MM.1S (cell line): ENCODE measurements at regions not wholly inside any gene's neighbourhood (a gene's known extent, or its start where the extent isn't known, plus 50 kb on each side); places are given as distances from the start of the nearest gene placed in this dataset.

Experiments used
- DNase-seq: peaks from one replicate; pipeline ENCODE4 v3.0.0-alpha.2; 2015
- H2AFZ ChIP-seq: fragments of 300-600 bp; sonication (generic); 2 replicates; pipeline ENCODE4 v1.6.0; 2016; ENCODE audit warnings: antibody characterized with exemption, low read length
- H3F3A ChIP-seq: fragments of 300-600 bp; sonication (generic); 2 replicates; pipeline ENCODE4 v1.6.1; 2016; ENCODE audit warnings: mild to moderate bottlenecking, antibody characterized with exemption, low read length, moderate library complexity, mixed read lengths; ENCODE audit not compliant: insufficient read depth
- H3K27ac ChIP-seq: fragments of 300-600 bp; sonication (generic); 2 replicates; pipeline ENCODE4 v1.5.1; 2016; ENCODE audit warnings: mild to moderate bottlenecking, low read length
- H3K27me3 ChIP-seq: fragments of 300-600 bp; sonication (generic); replicated peaks from 2 replicates; pipeline ENCODE4 v1.6.0; 2016; ENCODE audit warnings: low read length; ENCODE audit not compliant: insufficient read depth
- H3K36me3 ChIP-seq: fragments of 300-600 bp; sonication (generic); replicated peaks from 2 replicates; pipeline ENCODE4 v1.6.1; 2016; ENCODE audit warnings: mild to moderate bottlenecking, low read length, mixed read lengths; ENCODE audit not compliant: insufficient read depth
- H3K4me1 ChIP-seq: fragments of 300-600 bp; sonication (generic); 2 replicates; pipeline ENCODE4 v1.6.1; 2016; ENCODE audit warnings: low read length, mixed read lengths
- H3K4me2 ChIP-seq: fragments of 300-600 bp; sonication (generic); 2 replicates; pipeline ENCODE4 v1.6.0; 2016; ENCODE audit warnings: low read depth, low read length
- H3K4me3 ChIP-seq: fragments of 300-600 bp; sonication (generic); 2 replicates; pipeline ENCODE4 v1.5.1; 2016; ENCODE audit warnings: low read length, mixed read lengths
- H3K79me2 ChIP-seq: fragments of 300-600 bp; sonication (generic); 2 replicates; pipeline ENCODE4 v1.6.1; 2016; ENCODE audit warnings: mixed run types, low read length, mixed read lengths
- H3K9ac ChIP-seq: fragments of 300-600 bp; sonication (generic); 2 replicates; pipeline ENCODE4 v1.6.1; 2016; ENCODE audit warnings: low read length, mixed read lengths
- H3K9me2 ChIP-seq: fragments of 300-600 bp; sonication (generic); replicated peaks from 2 replicates; pipeline ENCODE4 v1.6.1; 2016; ENCODE audit warnings: mild to moderate bottlenecking, low read length, mixed read lengths; ENCODE audit not compliant: insufficient read depth
- H3K9me3 ChIP-seq: fragments of 300-600 bp; sonication (generic); replicated peaks from 2 replicates; pipeline ENCODE4 v1.6.1; 2016; ENCODE audit warnings: mild to moderate bottlenecking, low read length, mixed read lengths; ENCODE audit not compliant: insufficient read depth
- H4K20me1 ChIP-seq: fragments of 300-600 bp; sonication (generic); 2 replicates; pipeline ENCODE4 v1.6.1; 2016; ENCODE audit warnings: mild to moderate bottlenecking, low read length, moderate library complexity, mixed read lengths; ENCODE audit not compliant: insufficient read depth
- EZH2 ChIP-seq: fragments of 300-600 bp; sonication (generic); optimal IDR thresholded peaks from 2 replicates; pipeline ENCODE3; 2017; ENCODE audit warnings: low read depth, mild to moderate bottlenecking, antibody characterized with exemption, low read length, mixed read lengths
- EZH2phosphoT487 ChIP-seq: fragments of 300-600 bp; sonication (generic); IDR thresholded peaks from 2 replicates; pipeline ENCODE4 v1.6.1; 2018; ENCODE audit warnings: antibody characterized with exemption, low read length
- TF ChIP-seq, protein P1 (sequence below): fragments of 300-600 bp; sonication (generic); IDR thresholded peaks from 2 replicates; pipeline ENCODE4 v1.5.1; 2016; ENCODE audit warnings: antibody characterized with exemption, low read length, mixed read lengths

DNA sequence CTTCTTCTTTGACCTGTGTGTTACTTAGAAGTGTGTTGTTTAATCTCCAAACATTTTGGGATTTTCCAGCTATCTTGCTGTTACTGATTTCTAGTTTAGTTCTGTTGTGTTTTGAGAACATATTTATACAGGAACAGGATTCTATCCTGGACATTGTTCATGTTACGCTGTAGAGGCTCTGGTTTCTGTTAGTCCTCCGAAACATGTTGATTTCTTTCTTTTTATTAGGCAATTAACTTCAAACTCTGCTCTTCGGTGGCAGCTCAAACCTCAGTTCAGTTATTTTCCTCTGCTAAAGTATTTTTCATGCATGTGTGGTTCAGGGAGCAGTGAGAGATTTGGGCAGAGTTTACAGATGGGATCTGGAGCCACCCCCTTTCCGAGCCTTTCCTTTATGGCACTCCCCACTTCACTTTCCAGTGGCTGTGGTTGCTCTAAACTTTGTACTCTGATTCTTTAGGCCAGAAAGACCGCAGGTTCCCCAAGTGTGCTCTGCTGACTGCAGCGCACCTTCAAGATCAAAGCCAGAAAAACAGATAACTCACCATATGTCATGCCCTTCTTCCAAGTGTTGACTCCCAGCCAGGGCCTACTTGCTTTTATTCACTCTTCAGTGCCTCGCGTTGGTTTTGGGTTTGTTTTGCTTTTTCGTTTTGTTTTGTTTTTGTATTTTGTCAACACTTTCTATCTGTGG lies 77.6 kb upstream of the KSR1 start:
- TF ChIP-seq EZH2phosphoT487: no peak
- TF ChIP-seq, protein P1, sequence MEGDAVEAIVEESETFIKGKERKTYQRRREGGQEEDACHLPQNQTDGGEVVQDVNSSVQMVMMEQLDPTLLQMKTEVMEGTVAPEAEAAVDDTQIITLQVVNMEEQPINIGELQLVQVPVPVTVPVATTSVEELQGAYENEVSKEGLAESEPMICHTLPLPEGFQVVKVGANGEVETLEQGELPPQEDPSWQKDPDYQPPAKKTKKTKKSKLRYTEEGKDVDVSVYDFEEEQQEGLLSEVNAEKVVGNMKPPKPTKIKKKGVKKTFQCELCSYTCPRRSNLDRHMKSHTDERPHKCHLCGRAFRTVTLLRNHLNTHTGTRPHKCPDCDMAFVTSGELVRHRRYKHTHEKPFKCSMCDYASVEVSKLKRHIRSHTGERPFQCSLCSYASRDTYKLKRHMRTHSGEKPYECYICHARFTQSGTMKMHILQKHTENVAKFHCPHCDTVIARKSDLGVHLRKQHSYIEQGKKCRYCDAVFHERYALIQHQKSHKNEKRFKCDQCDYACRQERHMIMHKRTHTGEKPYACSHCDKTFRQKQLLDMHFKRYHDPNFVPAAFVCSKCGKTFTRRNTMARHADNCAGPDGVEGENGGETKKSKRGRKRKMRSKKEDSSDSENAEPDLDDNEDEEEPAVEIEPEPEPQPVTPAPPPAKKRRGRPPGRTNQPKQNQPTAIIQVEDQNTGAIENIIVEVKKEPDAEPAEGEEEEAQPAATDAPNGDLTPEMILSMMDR: no peak
- TF ChIP-seq EZH2: no peak
- Histone ChIP-seq H3K27ac (no peak overlapping the region), H3K4me1 (no peaks in the 10 kb centered on the region), H2AFZ (no peak overlapping the region), H3K27me3 (no peaks in the 10 kb centered on the region), H3K36me3 (no peaks in the 10 kb centered on the region), H4K20me1 (no peaks in the 10 kb centered on the region), H3K9me2 (no peaks in the 10 kb centered on the region), H3K79me2 (no peaks in the 10 kb centered on the region), H3K4me2 (no peak overlapping the region), H3K9ac (no peak overlapping the region), H3F3A (no peaks in the 10 kb centered on the region), H3K4me3 (no peak overlapping the region), H3K9me3 (no peaks in the 10 kb centered on the region)
- no peak for DNase-seq

DNA sequence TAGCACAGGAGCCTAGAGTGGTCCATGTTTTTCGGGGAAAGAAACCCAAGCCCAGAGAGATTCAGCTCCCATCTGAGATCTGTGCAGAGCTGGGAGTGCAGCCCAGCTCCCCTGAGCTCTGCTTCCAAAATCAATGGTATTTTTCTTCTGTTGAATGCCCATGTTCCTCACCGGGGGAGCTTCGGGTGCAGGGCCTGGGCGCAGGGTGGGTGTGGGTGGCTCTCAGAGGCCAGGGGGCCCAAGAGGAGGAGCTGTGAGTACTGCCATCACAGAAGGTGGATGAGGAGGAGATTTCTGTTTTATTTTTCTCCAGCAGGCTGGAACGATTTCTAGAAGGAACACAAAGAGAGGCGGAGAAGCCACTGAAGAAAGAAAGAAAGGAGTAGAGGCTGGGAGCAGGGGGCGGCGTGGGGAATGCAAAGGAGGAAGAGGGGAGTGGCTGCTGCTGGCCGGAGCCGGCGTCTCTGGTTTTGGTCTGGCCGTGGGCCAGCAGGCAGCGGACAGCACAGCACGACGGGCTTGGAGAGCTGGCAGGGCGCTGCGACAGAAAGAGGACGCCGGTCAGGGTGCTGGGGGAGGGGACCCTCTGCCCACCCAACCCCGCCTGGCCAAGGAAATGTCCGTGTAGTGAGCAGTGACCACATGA lies 76.2 kb upstream of the KSR1 start:
- Histone ChIP-seq H3K27me3 (0 out of 2 replicates have a peak, but pooled peaks cover 5% of the 10 kb centered on the region), H3K27ac (no peak overlapping the region), H3K9me2 (no peaks in the 10 kb centered on the region), H4K20me1 (no peaks in the 10 kb centered on the region), H3K79me2 (no peaks in the 10 kb centered on the region), H3K4me1 (no peaks in the 10 kb centered on the region), H3K9ac (no peak overlapping the region), H3K4me2 (no peak overlapping the region), H3K9me3 (no peaks in the 10 kb centered on the region), H2AFZ (no peak overlapping the region), H3K4me3 (no peak overlapping the region), H3K36me3 (no peaks in the 10 kb centered on the region), H3F3A (no peaks in the 10 kb centered on the region)
- TF ChIP-seq EZH2phosphoT487 (no peak), EZH2 (no peak)
- TF ChIP-seq, protein P1: no peak
- DNase-seq: no peak

DNA sequence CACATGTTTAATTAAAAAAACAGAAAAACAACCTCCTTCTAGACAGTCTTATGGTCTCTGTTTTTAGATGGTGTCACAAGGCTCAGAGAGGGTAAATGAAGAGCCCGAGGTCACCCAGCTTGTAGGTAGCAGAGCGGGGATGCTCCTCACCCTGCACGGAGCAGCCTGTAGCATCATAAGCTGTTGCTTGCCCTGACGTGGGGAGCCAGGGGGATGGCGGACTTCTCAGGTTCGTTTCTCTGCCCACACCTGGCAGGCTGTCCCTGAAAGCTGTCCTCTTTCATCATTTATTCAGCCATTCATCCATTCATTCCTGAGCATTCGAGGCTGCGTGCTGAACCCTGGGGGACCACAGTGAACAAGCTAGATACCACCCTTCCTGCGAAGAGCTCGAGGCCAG lies 75.7 kb upstream of the KSR1 start:
- Histone ChIP-seq H3K27ac (no peak overlapping the region), H3K4me3 (no peak overlapping the region), H3F3A (no peaks in the 10 kb centered on the region), H3K4me2 (no peak overlapping the region), H3K36me3 (no peaks in the 10 kb centered on the region), H2AFZ (no peak overlapping the region), H3K9ac (no peak overlapping the region), H3K79me2 (no peaks in the 10 kb centered on the region), H3K27me3 (0 out of 2 replicates have a peak, but pooled peaks cover 5% of the 10 kb centered on the region), H3K9me3 (no peaks in the 10 kb centered on the region), H3K9me2 (no peaks in the 10 kb centered on the region), H4K20me1 (no peaks in the 10 kb centered on the region), H3K4me1 (no peaks in the 10 kb centered on the region)
- no peak for TF ChIP-seq EZH2
- TF ChIP-seq, protein P1: no peak
- TF ChIP-seq EZH2phosphoT487: no peak
- no peak for DNase-seq
